Activated CD8-positive, alpha-beta memory T cell treated with anti-CD3 and anti-CD28 coated beads, Interleukin-2, amount 50 U/mL, for 48 hours (primary cell): ENCODE measurements at regions not wholly inside any gene's neighbourhood (a gene's known extent, or its start where the extent isn't known, plus 50 kb on each side); places are given as distances from the start of the nearest gene placed in this dataset.

Experiments used
- DNase-seq: peaks from one replicate; pipeline ENCODE4 v3.0.0-alpha.2; 2020

- no peak for DNase-seq
These were observed 51.4 kb downstream of the MARCHF4 start for GRCh38 chr2:216320852-216321251.

DNA sequence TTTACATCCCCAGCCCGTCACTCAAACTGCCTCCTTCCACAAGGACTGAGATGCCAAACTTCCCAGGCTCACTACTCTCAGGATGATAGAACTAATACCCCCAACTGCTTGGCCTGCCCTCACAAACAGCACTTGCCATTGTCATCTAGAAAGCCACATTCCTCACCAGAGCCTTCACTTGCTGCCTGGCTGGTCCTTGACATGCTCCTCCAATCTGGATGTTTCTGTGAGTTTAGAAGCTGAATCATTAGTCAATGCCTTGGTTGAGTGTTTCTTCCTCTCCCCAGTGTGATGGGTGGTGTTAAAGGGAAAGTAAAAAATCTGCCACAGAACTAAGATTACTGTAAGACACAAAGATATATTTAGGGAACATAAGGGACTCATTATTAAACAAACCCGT lies 52.5 kb downstream of the MARCHF4 start:
- no peak for DNase-seq

GRCh38 chr2:216318521-216318874 lies 53.8 kb downstream of the MARCHF4 start:
- DNase-seq = no peak

GRCh38 chr2:216317831-216318520 lies 54.3 kb downstream of the MARCHF4 start:
- no peak for DNase-seq

DNA sequence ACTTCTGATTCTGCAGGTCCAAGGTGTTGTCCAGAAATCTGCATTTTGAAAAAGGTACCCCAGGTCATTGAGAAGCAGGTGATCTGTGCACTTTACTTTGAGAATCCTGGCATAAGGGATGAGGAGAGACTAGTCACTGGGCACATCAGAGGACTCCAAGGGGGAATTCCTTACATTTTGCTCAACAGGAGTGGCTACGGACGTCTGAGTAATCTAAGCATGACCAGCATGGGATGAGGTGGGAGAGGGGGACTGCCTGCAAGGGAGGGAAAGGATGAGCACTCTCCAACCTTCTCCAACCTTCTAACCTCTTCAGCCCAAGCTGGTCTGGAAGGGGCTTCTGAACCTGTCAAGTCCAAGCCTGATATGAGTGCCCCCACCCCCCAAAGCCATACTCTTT lies 55.5 kb downstream of the MARCHF4 start:
- no peak for DNase-seq

DNA sequence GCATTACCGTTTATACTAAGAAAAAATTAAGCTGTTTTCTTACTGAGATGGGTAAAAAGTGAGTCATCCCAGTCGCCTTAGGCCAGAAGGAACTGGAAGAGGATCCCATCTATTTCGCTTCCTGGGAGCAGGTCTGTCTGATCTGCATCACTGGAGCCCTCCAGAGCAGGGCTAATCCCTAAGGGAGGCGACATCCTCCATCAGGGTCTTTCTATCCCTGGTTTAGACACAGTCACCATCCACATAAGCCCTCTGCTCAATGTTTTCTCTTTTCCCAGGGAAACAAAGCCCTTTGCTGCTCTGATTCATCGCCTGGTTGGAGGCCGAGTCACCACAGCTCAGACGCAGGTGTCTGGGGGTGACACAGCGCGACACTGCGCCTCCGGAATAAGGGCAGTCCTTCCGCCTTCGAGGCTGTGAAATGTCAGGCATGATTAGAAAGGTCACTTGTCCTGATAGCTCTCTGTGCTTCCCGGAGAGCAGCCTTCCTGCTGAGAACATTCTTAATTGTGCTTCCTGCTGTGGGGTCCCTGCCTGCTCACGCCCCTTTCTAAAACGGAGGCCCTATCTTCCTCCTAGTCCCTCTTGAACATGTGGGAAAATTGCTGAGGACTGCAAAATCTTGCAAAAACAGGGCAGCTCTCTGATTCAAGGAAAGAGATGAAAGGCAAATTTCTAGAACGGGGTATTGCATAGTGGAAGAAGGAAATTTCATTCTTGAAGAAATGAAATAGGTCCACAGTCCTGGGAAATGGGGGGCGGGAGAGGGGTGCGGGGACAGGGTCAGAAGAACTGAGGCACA lies 56.3 kb downstream of the MARCHF4 start:
- DNase-seq = no peak

- no peak for DNase-seq
These were observed 59.8 kb downstream of the MARCHF4 start for GRCh38 chr2:216312441-216312840.

- no peak for DNase-seq
These were observed 63.7 kb downstream of the MARCHF4 start for GRCh38 chr2:216308576-216308975.

- DNase-seq = no peak
These were observed 64.8 kb downstream of the MARCHF4 start for GRCh38 chr2:216307496-216307895.

DNA sequence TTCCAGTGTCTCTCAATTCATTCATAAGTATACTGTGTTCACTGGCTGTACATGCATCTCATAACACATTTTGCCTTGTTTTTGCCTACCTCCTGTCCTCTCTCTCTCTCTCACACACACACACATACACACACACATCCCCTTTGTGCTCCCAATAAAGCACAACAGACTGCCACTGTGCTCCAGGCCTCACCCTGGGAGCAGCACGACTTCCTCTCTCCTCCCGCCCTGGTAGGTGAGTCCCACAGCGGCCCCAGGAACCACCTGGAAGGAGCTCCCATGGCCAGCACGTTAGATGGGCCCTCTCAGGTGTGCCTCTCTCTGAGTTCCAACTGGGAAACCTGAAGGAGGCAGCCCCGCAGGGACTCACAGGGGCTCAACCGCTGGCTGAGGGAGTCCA lies 65.4 kb downstream of the MARCHF4 start:
- DNase-seq = no peak

GRCh38 chr2:216305574-216305973 lies 66.7 kb downstream of the MARCHF4 start:
- no peak for DNase-seq

DNA sequence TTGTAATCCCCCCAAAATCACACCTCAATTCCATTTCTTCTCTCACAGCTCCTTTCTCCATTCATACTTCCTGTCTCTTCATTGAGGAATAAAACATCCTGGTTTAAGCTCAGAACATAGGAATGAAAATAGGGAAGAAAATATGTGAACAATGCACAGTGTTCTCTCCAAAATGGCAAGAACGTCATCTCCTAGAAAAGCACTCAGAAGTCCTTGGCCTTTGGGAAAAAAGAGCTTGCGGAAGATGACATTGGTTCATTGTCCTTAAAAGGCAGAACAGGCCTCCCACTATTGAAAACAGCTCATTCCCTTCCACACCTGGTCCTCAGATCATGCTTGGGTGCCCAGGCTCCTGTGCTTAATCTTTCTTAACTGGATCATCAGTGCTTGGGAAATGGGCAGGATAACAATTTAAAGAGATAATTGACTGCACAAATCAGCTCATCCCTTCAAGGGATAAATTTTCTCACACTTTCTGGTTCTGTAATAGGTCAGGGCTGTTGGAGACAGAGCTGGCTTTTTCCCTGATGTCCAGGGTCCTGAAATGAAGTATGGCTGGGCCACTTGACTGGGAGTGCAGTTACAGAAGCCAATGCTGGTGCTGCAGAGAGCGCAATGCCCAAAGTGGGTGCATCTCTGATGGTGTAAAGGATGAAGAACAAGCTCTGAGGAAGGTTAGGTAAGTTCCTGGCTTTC lies 69.2 kb downstream of the MARCHF4 start:
- no peak for DNase-seq

GRCh38 chr2:216300906-216301305 lies 71.4 kb downstream of the MARCHF4 start:
- no peak for DNase-seq

- DNase-seq = no peak
These were observed 72.7 kb downstream of the MARCHF4 start for GRCh38 chr2:216299588-216299987.

GRCh38 chr2:216298719-216299495 lies 73.4 kb downstream of the MARCHF4 start:
- DNase-seq = no peak

- no peak for DNase-seq
These were observed 75.4 kb downstream of the MARCHF4 start for GRCh38 chr2:216296856-216297255.

- no peak for DNase-seq
These were observed 78.0 kb downstream of the MARCHF4 start for GRCh38 chr2:216294305-216294704.

DNA sequence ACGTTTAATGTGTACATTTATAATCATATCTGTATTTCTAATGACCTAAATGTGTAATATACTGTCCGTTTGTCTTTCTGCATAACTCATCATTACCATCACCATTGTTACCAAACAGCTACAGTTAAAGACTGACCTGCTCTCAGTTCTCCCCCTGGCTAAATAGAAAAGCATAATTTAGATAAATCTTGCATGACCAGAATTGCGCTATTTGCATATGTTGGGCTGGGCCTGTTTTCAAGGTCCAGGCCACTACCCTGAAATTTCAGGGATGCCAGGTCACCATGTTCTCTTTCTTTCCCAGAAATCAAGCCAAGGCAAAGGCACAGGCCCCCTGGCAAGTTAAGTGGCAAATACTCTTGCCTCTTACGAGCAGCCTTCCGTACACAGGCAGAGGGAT lies 78.4 kb downstream of the MARCHF4 start:
- no peak for DNase-seq

GRCh38 chr2:216292886-216293301 lies 79.4 kb downstream of the MARCHF4 start:
- DNase-seq = no peak

GRCh38 chr2:216292475-216292874 lies 79.8 kb downstream of the MARCHF4 start:
- DNase-seq = no peak

GRCh38 chr2:216289470-216289869 lies 82.8 kb downstream of the MARCHF4 start:
- DNase-seq = no peak

DNA sequence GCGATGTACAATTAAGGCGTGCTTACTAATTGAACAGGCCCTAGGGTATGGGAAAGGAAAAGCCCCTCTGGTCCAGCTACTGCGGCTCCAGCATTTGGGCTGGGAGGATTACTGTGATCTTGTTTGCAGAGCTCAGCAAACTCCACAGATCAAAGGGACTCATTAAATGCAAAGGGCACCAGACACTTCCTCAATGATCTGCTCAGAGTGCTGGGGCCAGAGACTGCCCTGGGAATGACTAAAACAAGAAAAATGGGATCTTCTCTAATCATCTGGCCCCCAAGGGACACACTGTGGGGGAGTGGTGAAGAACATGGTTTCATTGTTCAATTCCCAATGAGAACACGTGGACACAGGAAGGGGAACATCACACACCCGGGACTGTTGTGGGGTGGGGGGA lies 85.0 kb downstream of the MARCHF4 start:
- DNase-seq = no peak

DNA sequence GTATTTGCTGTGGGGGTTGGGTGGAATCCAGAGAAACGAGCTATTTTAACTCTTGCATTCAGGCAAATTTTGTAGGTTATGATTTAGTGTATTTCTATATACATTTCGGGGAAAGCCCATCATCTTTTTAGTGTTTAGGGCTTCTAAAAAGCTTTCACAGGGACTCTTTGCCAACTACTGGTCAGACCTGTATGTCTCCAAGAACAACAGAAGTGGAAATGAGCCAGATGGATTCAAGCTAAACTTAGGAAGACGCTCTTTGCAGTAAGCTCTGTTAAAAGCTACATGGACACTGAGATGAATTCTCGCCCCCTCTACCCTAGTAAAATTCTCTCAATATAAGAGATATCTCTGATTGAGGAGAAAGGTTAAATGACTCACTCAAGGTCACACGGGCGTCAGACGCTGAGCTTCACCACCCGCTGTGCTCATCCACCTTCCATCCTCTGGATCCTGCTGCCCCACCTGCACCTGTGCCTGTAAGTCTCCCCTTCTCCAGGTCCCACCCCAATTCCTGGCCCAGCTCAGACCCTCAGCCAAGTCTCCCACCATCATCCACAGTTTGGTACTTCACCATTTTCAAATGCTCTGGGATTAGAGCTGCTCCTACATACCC lies 85.6 kb downstream of the MARCHF4 start:
- no peak for DNase-seq
